Activated effector memory CD4-positive, alpha-beta T cell treated with anti-CD3 and anti-CD28 coated beads, Interleukin-2, amount 50 U/mL, for 16 hours (primary cell): ENCODE measurements at regions not wholly inside any gene's neighbourhood (a gene's known extent, or its start where the extent isn't known, plus 50 kb on each side); places are given as distances from the start of the nearest gene placed in this dataset.

Source experiments
- DNase-seq: peaks from one replicate; pipeline ENCODE4 v3.0.0-alpha.2; 2020

DNA sequence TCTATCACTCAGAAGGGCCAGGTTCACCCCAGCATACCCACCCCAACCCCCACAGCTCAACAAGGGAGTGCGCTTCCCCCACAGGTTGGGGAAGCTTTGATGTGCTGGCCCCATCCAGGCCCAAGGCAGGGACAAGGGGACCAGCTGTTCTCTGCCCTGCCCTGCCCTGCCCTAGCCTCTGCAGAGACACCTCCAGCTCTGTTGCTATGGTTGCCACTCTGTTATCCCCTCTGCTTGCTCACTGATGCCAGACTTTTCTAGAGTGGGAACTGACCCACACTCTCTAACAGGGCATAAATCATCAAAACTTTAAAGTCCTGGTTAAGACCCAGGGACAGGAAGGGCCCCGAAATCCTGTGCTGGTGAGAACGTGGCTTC is 50.4 kb upstream of the ENPP7 start:
- DNase-seq = no peak

DNA sequence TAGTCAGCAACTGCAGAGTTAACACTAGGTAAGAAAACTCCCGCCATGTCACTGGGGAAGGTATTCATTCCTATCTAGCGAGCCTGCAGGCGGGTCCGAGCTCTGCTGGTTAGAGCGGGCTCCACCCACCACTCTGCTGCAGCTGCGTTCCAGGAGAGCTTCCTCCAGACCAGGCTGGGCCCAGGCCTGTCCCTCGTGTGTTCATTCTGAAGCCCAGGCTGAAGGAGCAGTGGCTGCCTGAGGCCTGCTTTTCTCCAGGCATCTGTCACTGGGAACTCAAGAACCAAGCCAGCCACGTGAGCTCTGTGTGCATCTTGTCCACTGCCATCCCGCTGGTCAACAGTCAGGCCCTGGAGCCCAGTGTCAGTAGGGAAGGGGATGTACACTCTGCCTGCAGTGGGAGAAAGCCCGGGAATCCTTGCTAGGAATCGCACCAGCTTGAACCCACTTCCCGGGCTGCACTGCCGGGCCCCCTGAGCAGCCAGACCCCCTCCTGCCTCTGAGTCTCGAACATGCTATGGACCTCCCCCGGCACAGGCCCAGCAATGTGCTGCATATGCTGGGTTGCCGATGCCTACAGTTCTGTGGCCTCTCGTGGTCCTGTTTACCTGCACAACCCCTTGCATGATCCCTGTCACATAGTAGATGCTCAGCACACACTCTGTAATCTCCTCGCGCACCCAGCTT is 51.0 kb upstream of the ENPP7 start:
- DNase-seq = no peak

DNA sequence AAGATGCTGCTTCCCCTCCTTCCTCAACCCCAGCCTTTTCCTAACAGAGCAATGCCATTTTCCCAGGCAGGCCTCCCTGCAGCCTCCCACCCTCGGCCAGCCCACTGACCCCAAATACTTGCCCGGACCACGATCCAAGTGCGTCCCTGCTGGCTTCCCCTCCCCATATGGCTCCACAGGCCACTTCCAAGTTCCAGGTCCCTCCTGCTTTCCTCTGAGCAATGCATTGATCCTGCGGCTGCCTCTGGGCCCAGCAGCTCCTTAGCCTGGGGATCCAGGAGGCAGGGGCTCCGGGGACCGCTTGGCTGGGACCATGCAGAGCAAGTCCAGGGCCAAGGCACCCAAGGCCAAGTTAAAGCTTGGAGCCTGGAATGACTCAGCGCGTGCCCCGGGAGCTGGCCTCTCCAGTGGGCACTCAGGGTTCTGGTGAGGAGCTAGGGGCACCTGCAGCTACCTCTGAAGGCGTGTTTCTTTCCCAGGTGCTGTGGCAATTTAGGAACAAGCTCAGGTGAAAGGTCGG is 51.9 kb upstream of the ENPP7 start:
- DNase-seq = no peak

DNA sequence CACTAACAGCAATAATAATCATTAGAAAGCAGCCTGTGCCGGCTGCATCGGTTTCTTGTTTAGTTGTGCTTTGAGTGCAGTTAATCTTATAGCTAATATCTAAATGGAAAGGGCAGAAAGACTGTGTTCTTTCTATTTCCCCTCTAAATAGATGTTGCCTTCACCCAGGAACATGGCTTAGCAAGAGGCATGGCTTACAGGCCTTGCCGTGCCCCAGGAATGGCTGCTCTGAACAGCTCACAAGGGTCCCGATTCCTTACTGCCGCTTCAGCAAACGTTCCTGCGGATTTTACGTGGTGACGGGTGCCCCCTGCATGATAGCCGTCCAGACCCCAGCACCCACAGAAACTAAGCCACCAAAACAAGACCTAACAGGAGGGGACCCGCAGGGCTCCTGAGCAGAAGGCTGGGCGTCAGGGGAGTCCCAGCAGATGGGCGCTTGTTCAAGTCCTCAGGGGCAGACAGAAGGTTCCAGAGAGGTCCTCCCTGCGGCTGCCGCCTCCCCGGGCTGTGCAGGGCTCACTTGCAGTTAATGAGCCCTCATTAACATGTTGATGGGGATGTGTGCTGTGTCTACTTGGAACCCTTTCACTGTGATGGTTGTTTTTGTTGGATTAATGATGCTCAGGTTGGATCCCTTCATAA is 52.5 kb upstream of the ENPP7 start:
- DNase-seq = no peak

DNA sequence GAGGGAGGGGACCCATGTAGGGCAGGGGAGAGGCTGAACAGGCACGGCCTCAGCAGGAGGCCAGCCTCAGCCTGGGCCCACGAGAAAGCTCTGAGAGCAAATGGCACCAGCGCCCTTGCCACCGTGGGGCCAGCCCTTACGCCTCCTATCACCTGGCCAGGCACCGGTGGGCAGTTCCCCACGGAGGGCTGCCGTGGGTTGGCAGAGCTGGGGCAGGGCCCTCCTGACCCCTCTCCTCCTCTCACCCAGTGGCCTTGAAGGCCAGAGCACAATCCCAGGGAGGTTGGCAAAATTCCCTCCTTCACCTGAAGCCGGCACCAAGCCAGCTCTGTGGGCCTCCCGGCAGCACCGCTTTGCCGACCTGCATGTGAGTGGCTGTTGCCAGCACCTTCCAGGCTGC is 53.1 kb upstream of the ENPP7 start:
- no peak for DNase-seq

DNA sequence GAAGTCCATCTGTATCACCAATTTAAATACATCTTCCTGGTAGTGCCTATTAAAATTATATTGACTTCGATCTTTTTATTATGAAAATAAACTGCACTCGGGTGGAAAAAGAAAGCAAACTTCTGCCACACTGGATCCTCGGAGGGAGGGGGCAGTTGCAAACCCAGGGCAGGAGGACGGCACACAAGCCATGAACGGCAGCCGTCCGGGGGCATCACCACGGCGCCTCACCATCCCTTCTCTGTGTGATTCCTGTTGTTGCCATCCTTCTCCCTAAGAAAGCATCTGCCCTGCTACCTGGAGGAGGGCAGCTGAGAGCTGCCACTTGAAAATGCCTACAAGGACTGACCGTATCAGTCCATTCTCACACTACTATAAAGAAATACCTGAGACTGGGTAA is 53.9 kb upstream of the ENPP7 start:
- no peak for DNase-seq

DNA sequence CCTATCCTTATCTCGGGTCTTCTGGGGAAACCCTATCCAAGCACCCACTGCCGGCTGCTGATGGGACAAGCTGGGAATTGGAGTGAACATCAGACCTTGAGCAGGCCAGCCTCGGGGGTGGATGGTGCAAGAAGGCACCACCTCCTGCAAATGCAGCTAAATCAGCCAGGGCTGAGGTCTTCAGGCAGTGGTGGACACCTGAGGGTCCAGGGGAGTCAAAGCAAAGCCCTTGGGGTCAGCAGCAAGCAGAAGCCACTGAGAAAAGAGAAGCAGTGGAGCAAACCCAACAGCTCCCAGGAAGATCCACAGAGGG is 55.4 kb upstream of the ENPP7 start:
- no peak for DNase-seq

DNA sequence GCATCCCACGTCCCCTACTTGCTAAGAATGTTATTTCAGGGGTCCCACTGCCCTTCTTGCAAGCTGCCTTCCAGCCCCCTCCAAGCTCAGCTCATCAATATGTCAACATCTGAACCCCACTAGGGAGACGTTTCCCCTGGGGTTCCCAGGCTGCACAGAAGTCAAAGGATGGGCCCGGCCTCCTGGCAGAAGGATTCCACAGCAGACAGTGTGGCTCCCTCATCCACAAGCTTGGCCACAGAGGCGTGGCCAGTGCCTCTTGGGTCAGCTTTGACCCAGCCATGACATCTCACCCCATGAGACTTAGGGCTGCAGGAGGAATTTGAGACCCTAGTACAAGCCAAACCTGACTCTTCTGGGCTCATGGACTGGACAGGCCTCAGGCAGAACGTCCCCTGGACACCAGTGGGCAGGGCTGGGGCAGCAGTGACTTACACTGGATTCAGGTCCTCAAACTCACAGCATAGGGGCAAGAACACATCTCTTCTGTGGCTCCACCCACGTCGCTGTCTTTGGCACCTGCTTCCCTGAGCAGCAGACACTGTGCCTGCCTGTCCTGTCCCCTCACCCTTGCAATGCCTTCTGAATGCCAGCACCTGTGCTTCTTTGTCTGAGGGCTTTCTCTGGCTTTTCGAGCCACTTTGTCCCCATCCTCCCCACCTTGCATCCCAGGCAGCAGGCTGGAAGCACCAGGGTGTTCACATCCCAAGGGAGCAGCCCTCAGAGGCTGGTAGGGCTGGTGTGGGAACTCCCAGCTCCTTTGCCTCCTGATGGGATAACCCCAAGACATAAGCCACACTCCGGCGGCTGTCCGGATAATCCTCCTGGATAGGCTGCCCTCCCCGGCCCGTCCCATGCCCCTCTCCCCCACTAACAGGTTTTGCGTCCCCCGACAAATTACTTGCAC is 56.0 kb upstream of the ENPP7 start:
- DNase-seq = no peak

DNA sequence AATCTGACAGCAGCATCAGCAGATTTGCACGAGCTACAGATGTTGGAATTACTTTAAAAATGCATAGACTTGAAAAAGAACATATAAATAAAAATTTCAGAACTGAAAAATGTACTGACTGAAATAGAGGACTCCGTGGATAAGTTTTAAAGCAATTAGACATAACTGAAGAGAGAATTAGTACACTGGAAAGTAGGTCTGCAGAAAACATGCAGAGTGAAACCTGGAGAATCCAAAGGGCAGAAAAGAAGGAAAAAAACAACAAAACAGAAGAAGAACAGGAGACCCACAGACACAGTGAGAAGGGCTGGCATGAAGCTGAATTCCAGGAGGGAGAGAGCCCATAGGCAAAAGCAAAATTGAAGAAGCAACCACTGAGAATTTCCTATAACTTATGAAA is 57.2 kb upstream of the ENPP7 start:
- DNase-seq = no peak

DNA sequence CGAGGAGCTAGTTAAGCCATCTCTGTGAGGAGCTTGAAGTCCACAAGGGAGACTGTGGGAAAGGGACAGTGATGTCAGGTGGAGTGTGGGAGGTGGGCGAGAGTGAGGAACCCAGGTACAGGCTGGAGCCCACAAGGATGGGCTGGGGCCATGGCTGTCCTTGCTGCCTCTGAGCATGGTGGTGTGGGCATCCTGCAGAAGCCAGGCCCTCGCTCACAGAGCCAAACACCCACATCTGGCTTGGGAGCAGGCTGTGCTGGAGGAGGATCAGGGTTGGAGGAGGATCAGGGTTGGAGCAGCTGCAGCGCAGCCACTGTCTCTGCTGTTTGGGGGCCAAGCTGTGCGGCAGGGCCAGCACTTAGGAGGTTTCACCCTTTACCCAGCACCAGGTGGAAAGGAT is 58.2 kb upstream of the ENPP7 start:
- DNase-seq = no peak

DNA sequence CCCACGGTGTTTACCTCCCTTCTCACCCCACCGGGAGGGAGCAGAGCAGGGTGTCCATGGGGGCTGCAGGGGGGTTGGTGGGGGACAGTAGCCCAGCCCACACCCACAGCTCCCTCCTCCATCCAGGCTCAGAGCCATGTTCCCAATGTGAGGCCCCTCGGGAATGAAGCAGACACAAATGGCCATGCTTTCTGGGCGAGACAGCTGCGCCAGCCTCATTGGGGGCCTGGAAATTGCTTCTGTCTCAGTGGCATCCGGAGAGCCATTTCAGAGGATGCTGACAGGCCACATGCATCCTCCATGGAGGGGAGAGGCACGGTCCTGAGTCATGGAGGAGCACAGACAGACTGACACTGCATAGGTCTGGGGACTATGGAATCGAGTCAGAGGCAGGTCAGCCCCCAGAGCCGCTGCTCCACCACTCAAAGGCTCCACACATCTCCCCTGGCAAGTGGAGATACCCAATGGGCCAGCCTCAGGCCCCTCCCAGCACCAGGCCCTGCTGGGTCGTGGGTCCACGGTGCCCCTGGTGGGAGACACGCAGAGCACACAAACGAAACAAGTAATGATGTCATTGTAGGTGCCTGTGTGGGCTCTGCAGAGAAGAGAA is 59.6 kb upstream of the ENPP7 start:
- DNase-seq = no peak

DNA sequence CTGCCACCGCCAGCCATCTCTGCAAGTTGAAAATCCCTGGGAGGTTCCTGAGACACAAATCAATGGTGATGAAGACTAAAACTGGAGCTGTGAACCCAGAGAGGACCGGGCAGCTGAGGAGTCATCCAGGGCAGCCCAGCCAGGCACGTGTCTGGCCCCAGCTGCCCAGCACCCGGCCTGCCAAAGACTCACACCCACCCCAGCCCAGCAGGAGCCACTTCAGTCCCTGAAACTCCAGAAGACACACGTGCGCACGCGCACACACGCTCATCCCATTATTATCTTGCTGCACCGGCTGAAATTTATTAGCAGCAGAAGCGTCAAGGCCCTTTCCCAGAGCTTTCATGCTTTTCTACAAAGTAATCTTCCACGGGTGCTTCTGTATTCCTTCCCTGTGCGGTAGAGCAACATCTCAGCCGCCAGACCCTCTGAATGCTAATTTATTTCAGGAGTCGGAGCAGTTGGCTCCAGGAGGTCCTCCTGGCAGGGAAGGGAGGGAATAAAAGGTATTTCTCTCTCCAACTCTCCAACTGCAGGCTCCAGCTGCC is 59.8 kb upstream of the RBFOX3 start:
- no peak for DNase-seq

DNA sequence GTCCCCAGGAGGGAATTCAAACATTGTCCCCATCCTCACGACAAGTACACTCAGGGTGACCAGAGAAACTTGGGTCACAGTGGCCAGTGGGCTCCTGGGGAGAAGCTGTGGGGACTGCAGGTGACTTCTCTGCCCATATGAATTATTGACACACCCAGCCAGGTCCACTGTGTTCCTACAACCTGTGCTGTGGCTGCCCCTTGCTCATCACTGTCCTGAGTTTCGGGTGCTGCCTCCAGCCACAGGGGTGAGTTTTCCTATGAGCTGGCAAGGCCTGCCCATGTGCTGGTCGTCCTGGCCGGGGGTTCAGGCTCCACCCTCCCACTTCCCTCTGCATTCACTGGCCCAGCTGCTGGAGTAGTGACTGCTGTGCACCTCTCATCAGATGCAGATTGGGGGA is 59.0 kb upstream of the RBFOX3 start:
- no peak for DNase-seq

DNA sequence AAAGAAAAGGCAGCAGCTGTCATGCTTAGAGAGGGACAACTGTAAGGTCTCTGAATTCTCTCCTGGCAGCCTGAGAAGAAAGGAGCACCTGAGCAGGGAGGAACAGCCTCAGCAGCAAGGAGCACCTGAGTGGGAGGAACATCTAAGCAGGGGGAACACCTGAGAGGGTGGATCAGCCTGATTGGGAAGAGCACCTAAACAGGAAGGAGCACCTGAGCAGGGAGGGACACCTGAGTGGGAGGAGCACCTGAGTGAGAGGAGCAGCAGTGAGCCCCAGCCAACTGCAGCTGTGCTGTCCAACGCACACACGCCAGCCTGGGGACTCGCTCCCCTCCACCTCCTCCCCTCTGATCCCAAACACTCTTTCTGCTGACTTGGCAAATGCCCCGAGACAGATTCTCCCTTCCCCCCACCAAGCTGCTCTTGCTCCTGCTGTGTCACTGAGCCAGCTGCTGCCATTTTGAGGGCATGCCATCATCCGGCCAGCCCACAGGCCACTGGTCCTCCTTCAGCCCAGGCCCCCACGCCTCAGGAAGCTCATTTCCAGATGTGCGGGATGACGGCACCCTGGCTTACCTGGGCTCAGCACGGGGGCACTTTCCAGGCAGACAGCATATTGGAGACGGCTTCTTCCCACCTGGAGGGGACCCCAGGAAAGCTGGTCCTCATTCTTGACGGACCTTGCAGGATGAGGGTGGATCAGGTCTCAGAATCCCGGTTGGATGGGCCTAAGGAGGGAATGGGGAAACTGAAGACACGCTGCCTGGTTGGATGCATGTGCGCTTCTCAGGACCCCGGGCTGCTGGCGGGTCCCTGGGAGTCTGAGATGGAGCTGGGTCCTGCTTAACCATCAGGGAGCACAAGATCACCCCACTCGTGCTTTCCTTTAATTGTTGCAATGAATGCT is 57.7 kb upstream of the RBFOX3 start:
- DNase-seq = no peak

DNA sequence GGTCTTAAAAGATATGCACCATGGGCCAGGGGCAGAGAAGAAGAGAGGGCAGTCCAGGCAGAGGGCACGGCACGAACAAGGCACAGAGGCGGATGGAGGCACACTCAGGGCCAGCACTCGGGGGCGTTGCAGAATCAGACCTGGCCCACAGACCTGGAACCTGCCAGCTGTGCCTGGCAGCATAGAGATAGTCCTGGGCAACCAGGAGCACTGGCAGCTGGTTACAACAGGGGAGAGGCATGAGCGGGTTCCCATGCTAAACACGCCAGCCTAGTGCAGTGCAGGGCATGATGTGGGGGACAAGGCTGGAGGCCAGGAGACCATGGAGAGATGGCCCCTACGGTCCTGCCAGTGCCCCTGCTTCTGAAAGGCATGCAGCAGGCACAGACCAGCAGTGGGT is 56.9 kb upstream of the RBFOX3 start:
- DNase-seq = peak; percentile 43

DNA sequence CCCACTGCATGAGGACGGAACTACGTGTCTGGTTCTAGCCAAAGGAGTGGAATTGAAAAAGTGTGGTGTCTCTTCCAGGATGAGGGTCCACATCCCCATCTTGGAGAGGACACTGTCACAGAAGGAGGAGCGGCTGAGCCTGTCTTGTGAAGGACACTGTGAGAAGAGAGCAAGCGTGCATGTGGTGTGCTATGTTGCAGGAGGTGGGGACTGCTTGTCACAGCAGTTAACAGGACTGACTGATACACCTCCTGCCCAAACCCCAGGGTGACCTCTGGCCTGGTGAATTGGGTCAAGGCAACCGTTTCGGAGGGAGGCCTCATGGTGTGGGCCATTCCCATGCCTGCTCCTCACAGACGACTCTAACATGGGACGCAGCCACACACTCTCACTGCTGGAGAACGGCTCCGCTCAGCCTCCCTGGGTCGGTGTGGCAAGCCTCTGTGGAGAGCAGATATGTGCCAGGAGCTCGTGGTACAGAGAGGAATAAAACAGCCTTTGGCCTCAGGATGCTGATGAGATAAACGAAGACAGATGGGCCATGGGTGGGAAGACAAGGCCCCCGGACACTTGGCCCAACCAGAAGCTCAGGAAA is 56.4 kb upstream of the RBFOX3 start:
- DNase-seq = no peak

DNA sequence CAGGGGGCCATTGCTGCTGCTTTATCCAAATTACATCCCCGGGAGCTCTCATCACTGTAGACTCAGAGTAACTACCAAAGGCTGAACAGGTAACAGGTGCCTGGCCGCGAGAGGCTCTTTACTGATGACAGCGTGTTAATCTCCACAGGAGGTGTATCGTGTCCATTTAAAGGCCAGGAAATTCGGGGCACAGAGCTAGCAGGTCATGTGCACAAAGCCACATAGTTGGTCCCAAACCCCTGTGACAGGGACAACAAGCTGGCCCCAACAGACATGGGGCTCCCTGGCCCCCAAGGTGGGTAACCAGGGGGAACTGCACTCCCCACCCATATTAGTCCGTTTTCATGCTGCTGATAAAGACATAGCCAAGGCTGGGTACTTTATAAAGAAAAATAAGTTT is 55.3 kb upstream of the RBFOX3 start:
- DNase-seq = no peak

DNA sequence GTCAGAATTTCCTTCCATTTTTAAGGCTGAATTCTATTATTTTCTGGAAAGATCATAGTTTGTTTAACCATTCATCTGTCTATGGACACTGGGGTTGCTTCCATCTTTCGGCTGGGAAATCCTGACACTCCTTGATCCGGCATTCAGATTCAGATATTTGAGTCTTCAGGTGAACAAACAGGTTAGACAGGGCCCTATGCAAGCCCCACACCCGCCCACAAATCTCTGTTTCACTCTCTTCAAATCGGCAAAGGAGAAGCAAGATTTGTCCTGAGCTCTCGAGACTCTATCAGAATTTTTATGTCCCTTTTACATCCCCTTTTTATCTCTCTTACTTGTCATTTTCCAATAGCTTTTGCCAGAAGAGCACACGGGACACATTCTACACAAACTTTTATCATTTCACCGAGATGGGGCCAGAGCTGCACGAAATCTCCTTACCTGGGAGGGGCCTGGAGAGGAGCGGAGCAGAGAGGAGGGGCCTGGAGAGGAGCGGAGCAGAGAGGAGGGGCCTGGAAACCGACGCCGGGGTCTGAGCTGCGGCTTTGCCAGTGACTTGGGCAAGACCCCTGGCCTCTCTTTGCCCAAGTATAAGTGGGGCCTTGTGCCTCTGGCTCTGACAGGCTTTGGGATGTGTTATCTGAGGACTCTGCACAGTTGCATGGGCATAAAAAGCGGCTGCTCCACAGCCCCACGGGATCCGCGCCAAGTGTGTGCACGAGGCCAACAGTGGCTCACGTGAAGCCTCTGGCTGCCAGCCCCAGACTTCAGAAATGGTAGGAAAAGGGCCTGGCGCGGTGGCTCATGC is 54.3 kb upstream of the RBFOX3 start:
- DNase-seq = no peak

DNA sequence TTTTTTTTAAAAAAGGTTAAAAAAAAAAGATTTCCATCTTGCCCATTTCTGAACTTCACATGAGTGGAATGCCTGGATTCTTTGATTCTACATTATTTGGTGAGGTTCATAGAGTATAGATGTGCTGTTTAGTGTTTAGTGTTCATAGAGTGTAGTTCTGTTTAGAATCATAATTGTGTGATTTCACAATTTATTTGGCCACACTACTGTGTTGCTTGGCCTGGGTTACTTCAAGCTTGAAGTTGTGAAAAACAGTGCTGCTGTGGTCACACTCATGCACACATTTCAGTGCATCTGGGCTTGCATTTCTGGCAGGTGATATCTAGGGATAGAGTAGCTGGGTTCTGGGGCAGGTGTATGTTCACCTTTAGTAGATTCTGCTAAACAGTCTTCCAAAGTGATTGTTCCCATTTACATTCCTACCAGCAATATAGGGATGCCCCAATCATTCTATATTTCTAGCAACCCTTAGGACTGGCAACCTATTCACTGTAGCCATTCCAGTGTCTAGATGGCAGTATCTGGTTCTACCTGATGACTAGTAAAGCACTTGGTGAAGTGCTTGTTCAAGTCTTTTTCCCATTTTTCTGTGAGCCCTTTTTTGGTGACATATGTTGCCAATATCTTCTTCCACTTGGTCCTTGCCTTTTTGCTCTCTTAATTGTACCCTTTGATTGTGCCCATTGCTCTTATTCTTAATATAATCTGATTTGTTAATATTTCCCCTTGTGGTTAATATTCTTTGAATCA is 50.6 kb upstream of the RBFOX3 start:
- DNase-seq = no peak
